Spleen (tissue), 11 donors: ENCODE measurements at regions not wholly inside any gene's neighbourhood (a gene's known extent, or its start where the extent isn't known, plus 50 kb on each side); places are given as distances from the start of the nearest gene placed in this dataset.

ENCODE experiments used
- DNase-seq: peaks from one replicate; pipeline ENCODE4 v3.0.0-alpha.2; 2020
- H3K27ac ChIP-seq, 8 donors: fragments of 200-600 bp; sonication (generic) in 7 of 8; 1 replicate in 4 of 8; 2 replicates in 4 of 8; pipeline versions ENCODE4 v1.5.0 to v1.8.0; 2016 to 2021; ENCODE audit warnings: inconsistent platforms in 4 of 8, mild to moderate bottlenecking in 4 of 8, moderate library complexity in 1 of 8
- H3K27me3 ChIP-seq, 7 donors: fragments of 200-600 bp; sonication (generic) in 6 of 7; replicated peaks in 1 of 7; 1 replicate in 4 of 7; 2 replicates in 3 of 7; pipeline versions ENCODE4 v1.5.0 to v1.8.0; 2016 to 2021; ENCODE audit warnings: inconsistent platforms in 3 of 7, mild to moderate bottlenecking in 1 of 7
- H3K36me3 ChIP-seq, 6 donors: fragments of 200-600 bp; sonication (generic) in 5 of 6; 1 replicate in 4 of 6; 2 replicates in 2 of 6; pipeline versions ENCODE4 v1.5.0 to v1.8.0; 2016 to 2021; ENCODE audit warnings: inconsistent platforms in 2 of 6
- H3K4me1 ChIP-seq, 6 donors: fragments of 200-600 bp; sonication (generic) in 5 of 6; 1 replicate in 3 of 6; 2 replicates in 3 of 6; pipeline versions ENCODE4 v1.5.0 to v1.8.0; 2016 to 2021; ENCODE audit warnings: inconsistent platforms in 3 of 6
- H3K4me3 ChIP-seq, 8 donors: fragments of 200-600 bp; sonication (generic) in 7 of 8; 1 replicate in 4 of 8; 2 replicates in 4 of 8; pipeline versions ENCODE4 v1.5.0 to v1.8.0; 2016 to 2021; ENCODE audit warnings: inconsistent platforms in 4 of 8, mild to moderate bottlenecking in 4 of 8, moderate library complexity in 2 of 8
- H3K9me3 ChIP-seq, 8 donors: fragments of 200-600 bp; sonication (generic) in 7 of 8; 1 replicate in 4 of 8; 2 replicates in 4 of 8; pipeline versions ENCODE4 v1.5.0 to v1.8.0; 2016 to 2021; ENCODE audit warnings: inconsistent platforms in 4 of 8
- CTCF ChIP-seq, 11 experiments: fragments of 200-600 bp in 7 of 11; fragments of 450-650 bp in 4 of 11; sonication (generic) in 4 of 11; IDR thresholded peaks in 8 of 11; conservative IDR thresholded peaks in 3 of 11; 1 replicate in 7 of 11; 2 replicates in 4 of 11; pipeline versions ENCODE4 v1.4.0 to v1.8.0; 2016 to 2021; ENCODE audit warnings: antibody characterized with exemption in 11 of 11, inconsistent platforms in 4 of 11, mild to moderate bottlenecking in 1 of 11
- POLR2A ChIP-seq, 3 donors: fragments of 450-650 bp; IDR thresholded peaks; one replicate each; pipeline ENCODE4 v1.5.1; 2017; ENCODE audit warnings: antibody characterized with exemption in 3 of 3, mild to moderate bottlenecking in 1 of 3
- POLR2AphosphoS5 ChIP-seq, 3 donors: sonication (generic); formaldehyde crosslinking; IDR thresholded peaks; one replicate each; pipeline ENCODE4 v1.5.1; 2017; ENCODE audit warnings: antibody characterized with exemption in 3 of 3
- WGBS, 5 donors: extraction: QIAGEN DNeasy Blood & Tissue Kit in 3 of 5; methylation state at CpG; one replicate each; pipeline versions ENCODE4 v1.1.5 to v1.1.7; 2013 to 2018; 5-methylcytosine and 5-hydroxymethylcytosine counted together
- intact Hi-C: fragments of 100-400 bp; cut with DNase I; formaldehyde crosslinking; loops from one replicate; pipeline ENCODE4 v1.15.0; 2023; ENCODE audit warnings: low total_unique reads
- donor health status: healthy with polysubstance abuse.
- donor health status: DM: no; HTN: no; CAD: no; lungs with moderate emphysema.
- donor health status: DM: no; HTN: no; CAD: no.
- donor health status: Bipolar disorder and iron deficiency.
- donor health status: healthy.
- donor health status: DM: no; HTN: no; CAD: no.
- donor health status: DM: yes; HTN: yes; CAD: no.

DNA sequence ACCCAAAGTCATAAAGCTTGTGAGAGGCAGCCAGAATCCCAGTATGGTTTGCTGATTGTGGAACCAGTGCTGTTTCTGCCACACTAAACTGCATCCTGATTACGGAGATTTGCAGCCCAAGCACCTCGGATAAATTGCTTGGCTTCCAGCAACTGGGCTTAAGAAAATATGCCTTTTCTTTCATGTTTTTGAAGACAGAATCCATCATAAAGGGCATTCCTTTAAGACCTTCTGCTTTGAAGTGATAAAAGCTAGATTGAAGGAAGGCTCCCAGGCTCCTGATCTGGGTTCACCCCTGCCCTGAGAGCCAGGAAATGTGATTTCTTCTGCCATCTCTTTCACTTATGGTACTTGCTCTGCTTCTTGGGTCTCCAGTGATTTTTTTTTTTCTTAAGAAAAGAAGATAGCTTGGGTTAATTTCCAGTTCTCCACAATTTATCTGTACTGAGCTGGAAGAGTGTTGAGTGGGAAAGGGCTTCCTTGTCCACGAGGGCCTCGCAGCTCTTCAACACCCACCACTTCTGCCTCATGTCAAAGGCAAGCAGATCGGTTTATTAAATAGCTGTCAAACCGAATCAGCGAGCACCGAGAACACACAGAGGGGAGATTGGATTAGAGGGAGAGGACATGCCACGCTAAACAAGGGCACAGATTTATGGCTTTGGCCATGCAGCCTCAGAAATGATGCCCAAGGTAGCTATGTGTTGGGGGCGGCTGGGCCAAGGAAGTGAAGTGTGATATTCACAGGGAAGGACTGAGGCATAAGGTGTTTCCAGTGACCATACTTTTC, 94.9 kb upstream of the TBX20 start:
- H3K27me3 ChIP-seq: peaks cover 0 to 18% (median 0%) of the 10 kb centered on the region in 7 donors
- intact Hi-C loops: no loop called here
- H3K4me1 ChIP-seq: no peaks in the 10 kb centered on the region
- no peak for TF ChIP-seq POLR2AphosphoS5 (IDR thresholded peaks at IDR 0.05)
- no peak for TF ChIP-seq POLR2A (IDR thresholded peaks at IDR 0.05)
- no peak for TF ChIP-seq CTCF (IDR thresholded peaks at IDR 0.05 in 8 of 11, conservative IDR thresholded peaks at IDR 0.05 in 3 of 11)
- H3K9me3 ChIP-seq: no peaks in the 10 kb centered on the region
- no peak for DNase-seq
- no peaks in the 10 kb centered on the region for H3K36me3 ChIP-seq
- 83 to 90% (median 87%) methylated on average over 10 of the region's 10 CpGs for WGBS, 5 donors
- no peak overlapping the region for H3K27ac ChIP-seq
- no peak overlapping the region for H3K4me3 ChIP-seq

GRCh38 chr7:35342786-35343185, 88.9 kb upstream of the TBX20 start:
- intact Hi-C loops: no loop called here
- H3K27ac ChIP-seq: no peak overlapping the region
- no peaks in the 10 kb centered on the region for H3K4me1 ChIP-seq
- no peaks in the 10 kb centered on the region for H3K9me3 ChIP-seq
- H3K27me3 ChIP-seq: peaks cover 0 to 10% (median 0%) of the 10 kb centered on the region in 7 donors
- H3K36me3 ChIP-seq: no peaks in the 10 kb centered on the region
- no peak overlapping the region for H3K4me3 ChIP-seq
- TF ChIP-seq POLR2A (IDR thresholded peaks at IDR 0.05) (no peak), POLR2AphosphoS5 (IDR thresholded peaks at IDR 0.05) (no peak), CTCF (IDR thresholded peaks at IDR 0.05 in 8 of 11, conservative IDR thresholded peaks at IDR 0.05 in 3 of 11) (no peak)
- WGBS, 5 donors: 88 to 93% (median 90%) methylated on average over 3 of the region's 3 CpGs
- no peak for DNase-seq

- H3K9me3 ChIP-seq: no peaks in the 10 kb centered on the region
- intact Hi-C loops: no loop called here
- no peak overlapping the region for H3K4me3 ChIP-seq
- TF ChIP-seq POLR2AphosphoS5 (IDR thresholded peaks at IDR 0.05): no peak
- no peak for TF ChIP-seq CTCF (IDR thresholded peaks at IDR 0.05 in 8 of 11, conservative IDR thresholded peaks at IDR 0.05 in 3 of 11)
- TF ChIP-seq POLR2A (IDR thresholded peaks at IDR 0.05): no peak
- H3K36me3 ChIP-seq: no peaks in the 10 kb centered on the region
- peaks cover 0 to 9% (median 0%) of the 10 kb centered on the region in 7 donors for H3K27me3 ChIP-seq
- DNase-seq: no peak
- no peak overlapping the region for H3K27ac ChIP-seq
- 85 to 95% (median 90%) methylated on average over 6 of the region's 6 CpGs for WGBS, 5 donors
- no peaks in the 10 kb centered on the region for H3K4me1 ChIP-seq
Measured at GRCh38 chr7:35339811-35340210, 85.9 kb upstream of the TBX20 start.

GRCh38 chr7:35336444-35336843, 82.5 kb upstream of the TBX20 start:
- no peak for TF ChIP-seq CTCF (IDR thresholded peaks at IDR 0.05 in 8 of 11, conservative IDR thresholded peaks at IDR 0.05 in 3 of 11)
- no peak for TF ChIP-seq POLR2A (IDR thresholded peaks at IDR 0.05)
- no peak for TF ChIP-seq POLR2AphosphoS5 (IDR thresholded peaks at IDR 0.05)
- H3K27me3 ChIP-seq: no peaks in the 10 kb centered on the region
- no peak overlapping the region for H3K27ac ChIP-seq
- no peak overlapping the region for H3K4me3 ChIP-seq
- no peak for DNase-seq
- no peaks in the 10 kb centered on the region for H3K9me3 ChIP-seq
- no peaks in the 10 kb centered on the region for H3K36me3 ChIP-seq
- intact Hi-C loops: no loop called here
- WGBS, 5 donors: 62 to 78% (median 69%) methylated on average over 6 of the region's 6 CpGs
- no peaks in the 10 kb centered on the region for H3K4me1 ChIP-seq
